HepG2 (cell line): ENCODE measurements at regions not wholly inside any gene's neighbourhood (a gene's known extent, or its start where the extent isn't known, plus 50 kb on each side); places are given as distances from the start of the nearest gene placed in this dataset.

ENCODE experiments used
- BCLAF1 ChIP-seq: fragments of 450-650 bp; IDR thresholded peaks from 2 replicates; pipeline ENCODE4 v1.6.1; 2017; ENCODE audit warnings: mild to moderate bottlenecking
- GMEB1 ChIP-seq: sonication (generic); formaldehyde crosslinking; IDR thresholded peaks from 2 replicates; pipeline ENCODE4 v1.5.1; 2020; ENCODE audit warnings: missing genetic modification reagents, mild to moderate bottlenecking, borderline replicate concordance
- KDM1A ChIP-seq: IDR thresholded peaks from 2 replicates; pipeline ENCODE4 v1.6.1; 2016; ENCODE audit warnings: missing compliant biosample characterization
- MTA1 ChIP-seq: sonication (generic); formaldehyde crosslinking; IDR thresholded peaks from 2 replicates; pipeline ENCODE4 v1.4.0; 2020; ENCODE audit warnings: missing genetic modification reagents, mild to moderate bottlenecking, borderline replicate concordance
- NFRKB ChIP-seq: fragments of 450-650 bp; IDR thresholded peaks from 2 replicates; pipeline ENCODE4 v1.6.1; 2017
- NFYB ChIP-seq: sonication (generic); formaldehyde crosslinking; IDR thresholded peaks from 2 replicates; pipeline ENCODE4 v1.4.0; 2020; ENCODE audit warnings: missing genetic modification reagents
- ZFX ChIP-seq: sonication (generic); formaldehyde crosslinking; IDR thresholded peaks from 2 replicates; pipeline ENCODE4 v1.4.0; 2020; ENCODE audit warnings: mild to moderate bottlenecking, low read depth, missing genetic modification reagents, moderate library complexity
- ZNF451 ChIP-seq: sonication (generic); formaldehyde crosslinking; IDR thresholded peaks from 2 replicates; pipeline ENCODE4 v1.5.0; 2020; ENCODE audit warnings: mild to moderate bottlenecking, missing genetic modification reagents
- ZSCAN25 ChIP-seq: sonication (generic); formaldehyde crosslinking; IDR thresholded peaks from 2 replicates; pipeline ENCODE4 v1.8.0; 2022; ENCODE audit warnings: mild to moderate bottlenecking, missing genetic modification reagents
- ZXDC ChIP-seq: sonication (generic); formaldehyde crosslinking; IDR thresholded peaks from 2 replicates; pipeline ENCODE4 v1.5.0; 2020; ENCODE audit warnings: mild to moderate bottlenecking, missing genetic modification reagents
- TF ChIP-seq, protein P1 (sequence below): sonication (generic); formaldehyde crosslinking; IDR thresholded peaks from 2 replicates; pipeline ENCODE4 v1.4.0; 2020; ENCODE audit warnings: mild to moderate bottlenecking, missing genetic modification reagents
- TF ChIP-seq, protein P2 (sequence below): sonication (generic); formaldehyde crosslinking; IDR thresholded peaks from 2 replicates; pipeline ENCODE4 v1.4.0; 2020; ENCODE audit warnings: missing genetic modification reagents
- TF ChIP-seq, protein P3 (sequence below): sonication (generic); formaldehyde crosslinking; IDR thresholded peaks from 2 replicates; pipeline ENCODE4 v1.4.0; 2020; ENCODE audit warnings: missing genetic modification reagents, borderline replicate concordance
- TF ChIP-seq, protein P4 (sequence below): sonication (generic); formaldehyde crosslinking; IDR thresholded peaks from 2 replicates; pipeline ENCODE4 v1.8.1; 2022; ENCODE audit warnings: mild to moderate bottlenecking, missing genetic modification reagents

GRCh38 chr3:30319713-30320112 lies 286.7 kb upstream of the TGFBR2 start (continued):
- TF ChIP-seq ZXDC (CRISPR knock-in tag) (no peak), BCLAF1 (no peak), NFRKB (no peak), ZSCAN25 (no peak), ZNF451 (CRISPR knock-in tag) (no peak), GMEB1 (CRISPR knock-in tag) (no peak), KDM1A (CRISPR knock-in tag) (no peak), ZFX (CRISPR knock-in tag) (no peak), MTA1 (CRISPR knock-in tag) (no peak), NFYB (CRISPR knock-in tag) (no peak)
- TF ChIP-seq, protein P1, sequence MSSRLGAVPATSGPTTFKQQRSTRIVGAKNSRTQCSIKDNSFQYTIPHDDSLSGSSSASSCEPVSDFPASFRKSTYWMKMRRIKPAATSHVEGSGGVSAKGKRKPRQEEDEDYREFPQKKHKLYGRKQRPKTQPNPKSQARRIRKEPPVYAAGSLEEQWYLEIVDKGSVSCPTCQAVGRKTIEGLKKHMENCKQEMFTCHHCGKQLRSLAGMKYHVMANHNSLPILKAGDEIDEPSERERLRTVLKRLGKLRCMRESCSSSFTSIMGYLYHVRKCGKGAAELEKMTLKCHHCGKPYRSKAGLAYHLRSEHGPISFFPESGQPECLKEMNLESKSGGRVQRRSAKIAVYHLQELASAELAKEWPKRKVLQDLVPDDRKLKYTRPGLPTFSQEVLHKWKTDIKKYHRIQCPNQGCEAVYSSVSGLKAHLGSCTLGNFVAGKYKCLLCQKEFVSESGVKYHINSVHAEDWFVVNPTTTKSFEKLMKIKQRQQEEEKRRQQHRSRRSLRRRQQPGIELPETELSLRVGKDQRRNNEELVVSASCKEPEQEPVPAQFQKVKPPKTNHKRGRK (CRISPR knock-in tag) = no peak; the same call in 1 of the 2 replicates
- TF ChIP-seq, protein P2, sequence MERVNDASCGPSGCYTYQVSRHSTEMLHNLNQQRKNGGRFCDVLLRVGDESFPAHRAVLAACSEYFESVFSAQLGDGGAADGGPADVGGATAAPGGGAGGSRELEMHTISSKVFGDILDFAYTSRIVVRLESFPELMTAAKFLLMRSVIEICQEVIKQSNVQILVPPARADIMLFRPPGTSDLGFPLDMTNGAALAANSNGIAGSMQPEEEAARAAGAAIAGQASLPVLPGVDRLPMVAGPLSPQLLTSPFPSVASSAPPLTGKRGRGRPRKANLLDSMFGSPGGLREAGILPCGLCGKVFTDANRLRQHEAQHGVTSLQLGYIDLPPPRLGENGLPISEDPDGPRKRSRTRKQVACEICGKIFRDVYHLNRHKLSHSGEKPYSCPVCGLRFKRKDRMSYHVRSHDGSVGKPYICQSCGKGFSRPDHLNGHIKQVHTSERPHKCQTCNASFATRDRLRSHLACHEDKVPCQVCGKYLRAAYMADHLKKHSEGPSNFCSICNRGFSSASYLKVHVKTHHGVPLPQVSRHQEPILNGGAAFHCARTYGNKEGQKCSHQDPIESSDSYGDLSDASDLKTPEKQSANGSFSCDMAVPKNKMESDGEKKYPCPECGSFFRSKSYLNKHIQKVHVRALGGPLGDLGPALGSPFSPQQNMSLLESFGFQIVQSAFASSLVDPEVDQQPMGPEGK (CRISPR knock-in tag) = no peak
- TF ChIP-seq, protein P3, sequence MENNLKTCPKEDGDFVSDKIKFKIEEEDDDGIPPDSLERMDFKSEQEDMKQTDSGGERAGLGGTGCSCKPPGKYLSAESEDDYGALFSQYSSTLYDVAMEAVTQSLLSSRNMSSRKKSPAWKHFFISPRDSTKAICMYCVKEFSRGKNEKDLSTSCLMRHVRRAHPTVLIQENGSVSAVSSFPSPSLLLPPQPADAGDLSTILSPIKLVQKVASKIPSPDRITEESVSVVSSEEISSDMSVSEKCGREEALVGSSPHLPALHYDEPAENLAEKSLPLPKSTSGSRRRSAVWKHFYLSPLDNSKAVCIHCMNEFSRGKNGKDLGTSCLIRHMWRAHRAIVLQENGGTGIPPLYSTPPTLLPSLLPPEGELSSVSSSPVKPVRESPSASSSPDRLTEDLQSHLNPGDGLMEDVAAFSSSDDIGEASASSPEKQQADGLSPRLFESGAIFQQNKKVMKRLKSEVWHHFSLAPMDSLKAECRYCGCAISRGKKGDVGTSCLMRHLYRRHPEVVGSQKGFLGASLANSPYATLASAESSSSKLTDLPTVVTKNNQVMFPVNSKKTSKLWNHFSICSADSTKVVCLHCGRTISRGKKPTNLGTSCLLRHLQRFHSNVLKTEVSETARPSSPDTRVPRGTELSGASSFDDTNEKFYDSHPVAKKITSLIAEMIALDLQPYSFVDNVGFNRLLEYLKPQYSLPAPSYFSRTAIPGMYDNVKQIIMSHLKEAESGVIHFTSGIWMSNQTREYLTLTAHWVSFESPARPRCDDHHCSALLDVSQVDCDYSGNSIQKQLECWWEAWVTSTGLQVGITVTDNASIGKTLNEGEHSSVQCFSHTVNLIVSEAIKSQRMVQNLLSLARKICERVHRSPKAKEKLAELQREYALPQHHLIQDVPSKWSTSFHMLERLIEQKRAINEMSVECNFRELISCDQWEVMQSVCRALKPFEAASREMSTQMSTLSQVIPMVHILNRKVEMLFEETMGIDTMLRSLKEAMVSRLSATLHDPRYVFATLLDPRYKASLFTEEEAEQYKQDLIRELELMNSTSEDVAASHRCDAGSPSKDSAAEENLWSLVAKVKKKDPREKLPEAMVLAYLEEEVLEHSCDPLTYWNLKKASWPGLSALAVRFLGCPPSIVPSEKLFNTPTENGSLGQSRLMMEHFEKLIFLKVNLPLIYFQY (CRISPR knock-in tag) = no peak
- TF ChIP-seq, protein P4, sequence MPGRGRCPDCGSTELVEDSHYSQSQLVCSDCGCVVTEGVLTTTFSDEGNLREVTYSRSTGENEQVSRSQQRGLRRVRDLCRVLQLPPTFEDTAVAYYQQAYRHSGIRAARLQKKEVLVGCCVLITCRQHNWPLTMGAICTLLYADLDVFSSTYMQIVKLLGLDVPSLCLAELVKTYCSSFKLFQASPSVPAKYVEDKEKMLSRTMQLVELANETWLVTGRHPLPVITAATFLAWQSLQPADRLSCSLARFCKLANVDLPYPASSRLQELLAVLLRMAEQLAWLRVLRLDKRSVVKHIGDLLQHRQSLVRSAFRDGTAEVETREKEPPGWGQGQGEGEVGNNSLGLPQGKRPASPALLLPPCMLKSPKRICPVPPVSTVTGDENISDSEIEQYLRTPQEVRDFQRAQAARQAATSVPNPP (CRISPR knock-in tag) = no peak
